Suprapubic skin (tissue), 4 donors: ENCODE measurements at regions not wholly inside any gene's neighbourhood (a gene's known extent, or its start where the extent isn't known, plus 50 kb on each side); places are given as distances from the start of the nearest gene placed in this dataset.

Experiments
- CTCF ChIP-seq, 2 donors: fragments of 200-600 bp in 1 of 2; fragments of 450-650 bp in 1 of 2; sonication (generic) in 1 of 2; IDR thresholded peaks; one replicate each; pipeline ENCODE4 v1.5.1; 2016 to 2019; ENCODE audit warnings: antibody characterized with exemption in 2 of 2, mild to moderate bottlenecking in 1 of 2, moderate library complexity in 1 of 2
- EP300 ChIP-seq: sonication (generic); formaldehyde crosslinking; IDR thresholded peaks from one replicate; pipeline ENCODE4 v1.6.1; 2017; ENCODE audit warnings: antibody characterized with exemption
- POLR2A ChIP-seq, 2 donors: fragments of 450-650 bp; IDR thresholded peaks; one replicate each; pipeline ENCODE4 v1.6.1; 2017; ENCODE audit warnings: antibody characterized with exemption in 2 of 2, mild to moderate bottlenecking in 2 of 2, moderate library complexity in 2 of 2
- POLR2AphosphoS5 ChIP-seq, 3 donors: sonication (generic); formaldehyde crosslinking; IDR thresholded peaks; one replicate each; pipeline ENCODE4 v1.6.1; 2017; ENCODE audit warnings: antibody characterized with exemption in 3 of 3

- TF ChIP-seq CTCF (IDR thresholded peaks at IDR 0.05) = no peak
- no peak for TF ChIP-seq POLR2AphosphoS5 (IDR thresholded peaks at IDR 0.05)
- no peak for TF ChIP-seq POLR2A (IDR thresholded peaks at IDR 0.05)
- TF ChIP-seq EP300 = no peak
Observed at GRCh38 chr2:207434899-207435465, 94.8 kb upstream of the CREB1 start.
